Endothelial cell of umbilical vein (primary cell): ENCODE measurements at regions not wholly inside any gene's neighbourhood (a gene's known extent, or its start where the extent isn't known, plus 50 kb on each side); places are given as distances from the start of the nearest gene placed in this dataset.

Experiments
- CTCF ChIP-seq, 2 donors: IDR thresholded peaks; 1 replicate in 1 of 2; 2 replicates in 1 of 2; pipeline ENCODE4 v1.5.1; 2011; ENCODE audit warnings: low read length in 2 of 2, mild to moderate bottlenecking in 2 of 2, moderate library complexity in 2 of 2, control low read depth in 1 of 2, inconsistent platforms in 1 of 2, low read depth in 1 of 2; ENCODE audit not compliant: insufficient read depth in 1 of 2; ENCODE audit errors: extremely low read depth in 1 of 2
- JUN ChIP-seq: IDR thresholded peaks from 2 replicates; pipeline ENCODE4 v1.6.1; 2011; ENCODE audit warnings: borderline replicate concordance, low read depth; ENCODE audit not compliant: insufficient read length, insufficient read depth
- MAX ChIP-seq: IDR thresholded peaks from 2 replicates; pipeline ENCODE4 v1.6.1; 2011; ENCODE audit not compliant: insufficient read depth, insufficient read length
- POLR2A ChIP-seq: IDR thresholded peaks from 2 replicates; pipeline ENCODE4 v1.6.1; 2012; ENCODE audit warnings: low read depth, mild to moderate bottlenecking, control low read depth, low read length

- TF ChIP-seq CTCF (IDR thresholded peaks at IDR 0.05; ENCODE audit: extremely low read depth in 1 of 2, insufficient read depth in 1 of 2, low read depth in 1 of 2, low read length in 2 of 2) = no peak
- no peak for TF ChIP-seq JUN
- no peak for TF ChIP-seq MAX
- TF ChIP-seq POLR2A = no peak
Observed at GRCh38 chr6:50637267-50637666, 76.1 kb upstream of the TFAP2D start.
